GM19035 (cell line): ENCODE measurements at regions not wholly inside any gene's neighbourhood (a gene's known extent, or its start where the extent isn't known, plus 50 kb on each side); places are given as distances from the start of the nearest gene placed in this dataset.
"Not testable (repeated sequence)": the region's sequence is repeated elsewhere in the genome, so short reads cannot be mapped to it uniquely, and the experiment has no call there.

Experiments used
- ATAC-seq: cut with Tn5 transposase; IDR thresholded peaks from one replicate; pipeline ENCODE4 v1.9.1; 2021; ENCODE audit not compliant: unreplicated experiment

DNA sequence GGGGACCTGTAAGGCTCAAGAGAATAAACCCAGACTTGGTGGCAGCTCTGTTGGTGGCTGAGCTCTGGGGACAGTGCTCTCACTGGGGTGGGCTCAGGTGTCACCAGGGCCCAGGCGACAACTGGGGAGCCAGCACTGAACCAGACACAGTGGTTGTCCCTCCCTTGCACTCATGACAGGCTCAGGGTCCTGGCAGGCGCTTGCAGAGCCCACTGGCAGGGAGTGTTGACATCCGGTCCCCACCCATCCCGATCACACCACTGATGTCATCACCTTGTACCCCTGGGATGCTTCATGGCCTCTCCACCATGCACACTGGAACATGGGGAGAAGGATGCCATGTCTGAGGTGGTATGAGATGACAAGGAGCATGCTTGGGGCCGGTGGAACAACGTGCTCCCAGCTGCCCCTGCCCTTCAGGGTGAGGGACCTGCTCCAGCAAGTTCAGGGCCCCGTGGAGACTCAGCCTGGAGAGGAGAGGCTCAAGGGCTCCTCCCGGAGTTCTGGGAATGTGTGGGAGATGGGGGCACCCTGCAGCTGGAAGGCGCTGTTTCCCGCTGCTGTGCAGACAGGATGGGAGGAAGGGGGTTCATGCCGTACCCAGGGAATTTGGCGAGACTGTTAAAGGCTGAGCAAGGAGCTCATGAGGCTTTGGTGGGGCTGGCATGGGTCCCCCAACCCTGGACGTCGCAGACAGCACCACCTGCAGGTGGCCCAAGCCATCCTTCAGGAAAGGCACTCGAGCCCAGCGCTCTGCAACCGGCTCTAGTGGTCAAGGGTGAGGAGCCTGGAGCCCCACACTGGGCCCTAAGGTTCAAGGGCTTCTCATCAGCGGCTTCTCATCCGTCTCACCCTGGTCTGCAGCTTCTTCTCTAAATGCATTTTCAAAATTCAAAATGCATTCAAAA, 141.1 kb upstream of the ZNF469 start:
- not testable (repeated sequence) for ATAC-seq

DNA sequence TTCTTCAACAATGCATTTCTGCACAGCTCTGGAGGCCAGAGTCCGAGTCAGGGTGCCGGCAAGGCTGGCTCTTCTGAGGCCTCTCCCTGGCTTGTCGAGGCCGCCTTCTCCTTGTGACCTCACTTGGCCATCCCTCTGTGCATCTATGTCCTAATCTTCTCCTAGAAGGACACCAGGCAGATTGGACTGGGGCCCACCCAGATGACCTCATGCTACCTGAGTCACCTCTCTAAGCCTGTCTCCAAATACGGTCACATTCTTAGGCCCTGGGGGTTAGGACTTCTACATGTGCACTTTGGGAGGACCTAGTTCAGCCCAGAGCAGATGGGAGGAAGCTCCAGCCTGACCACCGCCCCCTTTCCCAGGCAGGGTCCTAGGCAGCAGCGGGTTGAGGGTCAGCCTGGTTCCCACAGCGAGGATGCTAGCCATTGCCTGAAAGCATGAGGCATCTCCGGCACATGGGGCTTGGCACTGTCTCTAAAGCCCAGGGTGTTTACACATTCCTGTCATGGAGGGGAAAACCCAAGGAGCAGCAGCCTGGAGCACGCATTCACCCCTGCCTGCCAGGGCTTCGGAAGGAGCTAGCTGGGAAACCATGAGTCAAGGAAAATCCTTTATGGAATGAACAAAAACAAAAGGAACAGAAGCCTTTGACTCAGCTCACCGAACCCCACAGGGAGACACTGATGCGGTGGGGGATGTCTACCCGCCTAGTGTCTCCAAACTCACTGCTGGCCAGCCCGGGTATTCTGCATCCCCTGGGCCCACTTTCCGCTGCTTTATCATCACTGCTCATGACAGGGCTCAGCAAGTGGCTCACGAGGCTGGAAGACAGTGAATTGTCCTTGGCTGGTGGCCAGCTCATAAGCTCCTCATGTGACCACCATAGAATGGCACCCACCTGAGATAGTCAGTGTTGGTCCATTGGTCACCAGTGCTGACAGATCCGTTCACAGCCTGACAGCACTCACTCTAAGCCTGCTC, 140.2 kb upstream of the ZNF469 start:
- ATAC-seq, result not testable (repeated sequence)

DNA sequence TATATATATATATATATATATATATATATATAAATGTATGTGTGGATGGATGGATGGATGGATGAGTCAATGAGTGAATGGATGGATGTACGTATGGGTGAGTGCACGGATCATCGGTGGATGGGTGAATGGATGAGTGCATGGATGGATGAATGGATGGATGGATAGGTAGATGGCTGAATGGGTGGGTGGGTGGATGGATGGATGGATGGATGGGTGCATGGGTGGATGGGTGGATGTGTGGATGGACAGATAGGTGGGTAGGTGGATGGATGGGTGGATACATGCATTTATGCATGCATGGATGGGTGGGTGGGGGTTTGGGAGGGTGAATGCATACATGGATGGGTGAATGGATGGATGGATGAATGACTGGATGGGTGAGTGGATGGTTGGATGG, 138.8 kb upstream of the ZNF469 start:
- not testable (repeated sequence) for ATAC-seq

DNA sequence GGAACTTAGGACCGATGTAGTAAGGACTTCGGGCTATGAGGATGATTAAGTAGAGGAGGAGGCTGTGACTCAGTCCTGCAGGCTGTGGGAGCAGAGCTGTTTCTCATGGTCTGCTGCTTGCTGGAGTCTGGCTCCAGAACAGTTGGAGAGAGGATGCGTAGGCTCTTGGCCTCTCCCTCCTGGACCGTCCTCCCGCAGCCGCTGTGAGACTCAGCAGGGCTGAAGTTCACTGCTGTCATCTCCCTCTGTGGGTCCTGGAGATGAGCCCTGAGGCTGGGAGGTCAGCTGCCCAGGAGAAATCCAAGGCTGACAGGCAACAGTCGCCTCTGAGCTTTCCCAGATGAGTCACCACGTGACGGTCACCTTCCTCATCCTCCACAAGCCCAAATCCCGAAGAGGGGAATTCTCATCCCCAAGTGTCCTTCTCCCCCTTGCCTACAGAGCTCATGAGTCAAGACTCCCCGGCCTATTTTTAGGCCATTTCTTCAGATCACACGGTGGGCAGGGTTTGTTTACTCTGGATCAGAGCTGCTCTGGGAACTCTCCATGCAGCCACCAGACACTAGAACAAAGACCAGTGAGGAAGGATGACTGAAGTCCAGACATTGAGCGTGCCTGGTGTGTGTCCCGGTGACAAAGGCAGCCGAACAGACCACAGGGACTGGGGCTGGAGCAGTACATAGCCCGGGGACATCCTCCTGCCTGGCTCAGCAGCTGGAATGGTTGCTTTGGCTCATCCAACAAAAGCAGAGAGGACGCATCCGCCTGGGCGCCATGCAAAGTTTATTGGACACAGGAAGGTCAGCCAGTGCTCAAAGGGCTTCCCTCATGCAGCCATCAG, 137.3 kb upstream of the ZNF469 start:
- ATAC-seq, result not testable (repeated sequence)

DNA sequence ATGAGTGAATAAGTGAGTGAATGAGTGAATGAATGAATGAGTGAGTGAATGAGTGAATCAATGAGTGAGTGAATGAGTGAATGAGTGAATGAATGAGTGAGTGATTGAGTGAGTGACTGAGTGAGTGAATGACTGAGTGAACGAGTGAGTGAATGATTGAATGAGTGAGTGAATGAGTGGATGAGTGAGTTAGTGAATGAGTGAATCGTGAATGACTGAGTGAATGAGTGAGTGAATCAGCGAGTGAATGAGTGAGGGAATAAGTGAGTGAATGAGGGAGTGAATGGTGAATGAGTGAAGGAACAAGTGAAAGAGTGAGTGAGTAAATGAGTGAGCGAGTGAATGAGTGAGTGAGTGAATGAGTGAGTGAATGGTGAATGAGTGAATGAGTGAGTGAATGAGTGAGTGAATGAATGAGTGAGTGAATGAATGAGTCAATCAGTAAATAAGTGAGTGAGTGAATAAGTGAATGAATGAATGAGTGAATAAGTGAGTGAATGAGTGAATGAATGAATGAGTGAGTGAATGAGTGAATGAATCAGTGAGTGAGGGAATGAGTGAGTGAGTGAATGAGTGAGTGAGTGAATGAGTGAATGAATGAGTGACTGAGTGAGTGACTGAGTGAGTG, 135.7 kb upstream of the ZNF469 start:
- not testable (repeated sequence) for ATAC-seq

DNA sequence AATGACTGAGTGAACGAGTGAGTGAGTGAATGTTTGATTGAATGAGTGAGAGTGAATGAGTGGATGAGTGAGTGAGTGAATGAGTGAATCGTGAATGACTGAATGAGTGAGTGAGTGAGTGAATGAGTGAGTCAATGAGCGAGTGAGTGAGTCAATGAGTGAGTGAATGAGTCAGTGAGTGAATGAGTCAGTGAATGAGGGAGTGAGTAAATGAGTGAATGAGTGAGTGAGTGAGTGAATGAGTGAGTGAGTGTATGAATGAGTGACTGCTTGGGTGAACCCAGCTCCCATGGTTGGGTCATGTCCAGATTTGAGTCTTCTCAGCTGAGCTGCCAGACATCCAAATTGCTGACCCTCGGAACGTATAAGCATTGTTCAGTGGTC, 135.2 kb upstream of the ZNF469 start:
- not testable (repeated sequence) for ATAC-seq

DNA sequence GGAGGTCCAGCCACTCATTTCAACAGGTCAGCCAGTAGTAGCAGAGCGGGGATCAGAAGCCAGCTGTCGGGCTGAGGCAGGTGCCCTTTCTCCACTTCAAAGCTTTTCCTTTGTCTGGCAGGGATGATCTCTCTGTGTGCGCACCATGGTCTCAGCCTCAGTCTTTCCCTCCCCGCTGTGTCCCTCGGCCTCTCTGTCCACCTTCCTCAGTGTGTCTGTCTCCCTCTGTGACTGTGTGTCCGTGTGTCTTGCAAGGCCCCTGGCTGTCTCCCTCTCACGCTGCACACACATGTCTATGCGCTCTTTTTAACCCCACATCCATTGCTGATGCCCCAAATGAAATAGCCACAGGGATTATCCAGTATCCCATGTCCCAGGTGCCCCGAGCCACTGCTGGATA, 134.0 kb upstream of the ZNF469 start:
- not testable (repeated sequence) for ATAC-seq

DNA sequence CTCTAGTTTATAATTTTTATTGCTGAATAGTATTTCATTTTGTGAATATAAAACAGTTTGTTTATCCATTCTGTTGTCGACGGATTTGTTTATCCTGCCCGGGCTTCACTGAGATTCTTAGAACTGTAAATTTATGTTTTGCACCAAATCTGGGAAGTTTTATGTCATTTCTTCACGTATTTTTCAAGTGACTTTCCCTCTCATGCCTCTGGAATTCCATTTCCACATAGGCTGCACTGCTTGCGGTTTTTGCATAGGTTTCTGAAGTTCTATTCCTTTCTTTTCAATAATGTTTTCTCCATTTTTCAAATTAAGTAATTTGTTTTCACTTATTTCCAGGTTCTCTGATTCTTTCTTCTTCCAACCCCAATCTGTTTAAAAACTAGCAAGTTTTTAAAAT, 132.4 kb upstream of the ZNF469 start:
- ATAC-seq, result not testable (repeated sequence)

DNA sequence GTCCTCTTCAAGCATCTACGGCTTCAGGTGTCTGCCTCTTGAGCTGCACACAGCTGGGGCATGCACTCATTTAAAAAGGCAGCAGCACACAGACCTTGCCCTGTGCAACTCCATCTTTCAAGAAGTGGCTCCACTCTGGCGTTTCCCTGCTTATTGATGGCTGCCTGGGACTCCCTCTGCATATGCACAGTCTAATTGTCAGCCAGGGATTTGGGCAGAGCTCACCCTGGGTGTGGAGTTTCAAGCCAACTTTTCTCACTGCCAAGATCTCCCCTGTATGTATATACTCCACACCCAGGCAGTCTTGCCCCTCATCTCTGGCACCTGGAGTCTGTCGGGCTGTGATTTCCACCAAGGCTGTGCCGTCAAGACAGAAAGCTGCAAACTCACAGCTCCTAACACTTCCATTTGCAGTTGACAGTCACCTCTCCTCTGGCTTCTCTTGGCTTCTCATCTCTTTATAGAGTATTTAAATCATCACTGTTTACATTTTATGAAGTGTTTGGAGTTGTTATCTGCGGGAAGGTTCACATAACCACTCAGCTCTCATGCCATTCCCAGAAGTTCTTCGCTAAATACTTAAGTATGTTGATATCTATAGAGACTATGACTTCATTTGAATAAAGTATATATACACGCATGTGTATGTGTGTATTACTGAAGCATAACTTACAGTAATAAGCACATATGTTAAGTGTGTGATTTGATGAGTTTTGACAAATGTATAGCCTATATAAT, 130.5 kb upstream of the ZNF469 start:
- ATAC-seq, result not testable (repeated sequence)

DNA sequence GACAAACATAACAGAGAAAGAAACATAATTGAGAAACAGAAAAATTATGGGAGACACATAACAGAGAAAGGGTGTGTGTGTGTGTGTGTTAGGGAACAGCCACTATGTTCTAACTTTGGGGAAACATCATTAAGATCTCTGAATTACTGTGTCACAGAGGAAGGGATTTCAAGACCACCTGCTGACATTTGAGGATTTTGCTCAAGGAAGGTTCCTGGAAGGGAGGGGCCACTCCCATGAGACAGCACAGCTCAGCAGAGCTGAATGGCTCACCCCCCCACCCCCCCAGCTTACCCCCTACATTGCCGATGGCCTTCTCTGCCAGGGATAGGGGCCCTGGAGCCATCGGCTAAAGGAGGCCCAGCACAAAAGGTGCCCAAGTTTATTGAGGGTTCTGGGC, 124.6 kb upstream of the ZNF469 start:
- not testable (repeated sequence) for ATAC-seq

DNA sequence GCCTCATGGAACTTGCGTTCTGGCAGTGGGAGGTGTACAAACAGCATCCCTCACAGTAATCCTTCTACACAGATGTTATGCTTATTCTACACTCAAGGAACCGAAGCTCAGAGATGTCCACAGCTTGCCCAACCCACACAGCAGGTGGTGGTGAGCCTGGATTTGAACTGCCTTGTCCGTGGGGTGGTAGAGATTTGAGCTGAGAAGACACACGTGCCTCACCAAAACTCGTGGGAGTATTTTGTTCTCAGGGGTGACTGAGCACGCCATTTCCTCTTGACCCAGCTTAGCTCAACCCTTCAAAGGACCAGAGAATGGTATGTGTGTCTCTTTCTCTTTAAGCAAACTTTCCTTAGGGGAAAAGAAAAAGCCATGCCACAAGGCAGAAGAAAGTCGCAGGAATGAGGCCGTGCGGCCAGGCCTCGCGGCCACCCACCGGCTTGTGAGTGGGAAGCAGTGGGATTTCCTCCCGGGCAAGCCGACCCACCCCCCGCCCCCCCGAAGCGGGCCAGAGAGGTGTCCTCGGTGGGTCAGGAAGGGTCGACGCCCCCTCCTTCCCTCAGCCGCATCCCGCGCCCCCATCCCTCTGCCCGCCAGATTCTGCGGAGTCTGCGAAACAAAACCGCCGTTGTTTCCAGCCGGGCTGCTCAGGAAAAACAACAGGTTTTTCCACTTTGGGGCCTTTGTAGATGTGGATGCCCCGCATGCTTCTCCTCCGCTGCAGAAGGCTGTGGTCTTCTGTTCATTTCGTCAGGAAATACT, 123.8 kb upstream of the ZNF469 start:
- not testable (repeated sequence) for ATAC-seq

DNA sequence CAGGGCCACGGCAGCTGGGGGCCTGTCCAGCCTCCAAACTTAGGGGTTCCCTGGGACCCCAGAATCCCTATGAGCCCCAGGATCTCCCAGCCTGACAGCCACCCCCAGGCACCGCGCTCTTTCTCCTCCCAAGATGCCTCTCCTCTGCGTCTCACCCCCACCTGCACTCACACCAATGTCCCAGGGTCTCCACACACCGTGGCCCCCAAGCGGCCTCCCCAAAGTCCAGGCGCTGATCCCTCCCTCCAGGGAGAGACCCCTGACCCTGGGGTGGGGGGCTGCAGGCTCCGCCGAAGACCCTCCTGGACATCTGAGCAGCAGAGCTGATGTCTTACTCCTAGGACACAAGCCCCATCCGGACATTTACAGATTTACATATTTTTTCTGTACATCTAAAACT, 123.2 kb upstream of the ZNF469 start:
- not testable (repeated sequence) for ATAC-seq

DNA sequence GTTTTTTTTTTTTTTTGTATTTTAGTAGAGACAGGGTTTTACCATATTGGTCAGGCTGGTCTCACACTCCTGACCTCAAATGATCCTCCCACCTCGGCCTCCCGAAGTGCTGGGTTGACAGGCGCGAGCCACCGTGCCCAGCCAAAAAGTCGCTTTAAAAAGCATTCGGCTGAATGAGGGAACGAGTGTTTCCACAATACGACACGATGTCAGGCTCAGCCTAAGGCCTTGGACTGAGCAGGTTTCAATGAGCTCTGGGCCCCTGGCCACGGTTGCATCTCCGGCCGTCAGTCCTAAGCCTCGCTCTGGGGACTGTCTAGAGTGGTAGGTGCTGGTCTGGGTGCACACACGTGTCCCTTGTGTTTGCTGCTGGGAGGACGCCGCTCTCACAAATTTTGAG, 122.6 kb upstream of the ZNF469 start:
- ATAC-seq, result not testable (repeated sequence)

DNA sequence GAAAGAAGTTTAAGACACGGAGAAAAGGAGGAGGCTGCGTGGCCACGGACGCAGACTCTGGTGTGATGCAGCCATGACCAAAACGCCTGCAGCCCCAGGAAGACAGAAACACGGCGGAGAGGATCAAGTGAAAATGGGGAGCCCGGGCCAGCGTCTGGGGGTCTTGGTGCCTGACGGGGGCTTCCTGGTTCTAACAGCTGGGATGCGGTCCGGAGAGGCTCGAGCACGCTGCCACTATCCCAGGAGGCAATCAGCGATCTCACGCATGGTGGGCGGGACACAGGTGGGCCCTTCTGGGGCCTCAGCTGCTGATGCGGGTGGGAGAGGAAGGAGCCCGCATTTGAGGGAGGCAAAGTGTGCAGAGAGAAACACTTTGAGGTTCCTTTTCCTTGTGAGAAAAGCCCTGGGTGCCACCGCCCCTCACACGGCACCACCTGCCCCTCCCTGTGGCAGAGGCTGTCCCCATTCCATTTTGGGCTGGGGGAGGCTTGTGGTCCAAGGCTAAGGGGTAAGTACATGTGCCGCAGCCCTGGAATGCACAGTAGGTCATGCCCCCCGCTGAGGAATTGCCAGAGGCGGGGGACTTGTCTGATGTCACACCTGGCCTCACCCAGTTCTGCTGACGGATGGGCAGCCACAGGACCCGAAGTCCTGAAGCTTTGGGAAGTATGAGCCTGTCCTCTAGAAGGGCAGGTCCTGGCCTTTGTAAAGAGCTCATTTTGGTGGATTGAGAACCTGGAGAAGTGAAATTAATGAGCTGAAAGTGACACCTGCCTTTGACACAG, 121.7 kb upstream of the ZNF469 start:
- ATAC-seq, result not testable (repeated sequence)

DNA sequence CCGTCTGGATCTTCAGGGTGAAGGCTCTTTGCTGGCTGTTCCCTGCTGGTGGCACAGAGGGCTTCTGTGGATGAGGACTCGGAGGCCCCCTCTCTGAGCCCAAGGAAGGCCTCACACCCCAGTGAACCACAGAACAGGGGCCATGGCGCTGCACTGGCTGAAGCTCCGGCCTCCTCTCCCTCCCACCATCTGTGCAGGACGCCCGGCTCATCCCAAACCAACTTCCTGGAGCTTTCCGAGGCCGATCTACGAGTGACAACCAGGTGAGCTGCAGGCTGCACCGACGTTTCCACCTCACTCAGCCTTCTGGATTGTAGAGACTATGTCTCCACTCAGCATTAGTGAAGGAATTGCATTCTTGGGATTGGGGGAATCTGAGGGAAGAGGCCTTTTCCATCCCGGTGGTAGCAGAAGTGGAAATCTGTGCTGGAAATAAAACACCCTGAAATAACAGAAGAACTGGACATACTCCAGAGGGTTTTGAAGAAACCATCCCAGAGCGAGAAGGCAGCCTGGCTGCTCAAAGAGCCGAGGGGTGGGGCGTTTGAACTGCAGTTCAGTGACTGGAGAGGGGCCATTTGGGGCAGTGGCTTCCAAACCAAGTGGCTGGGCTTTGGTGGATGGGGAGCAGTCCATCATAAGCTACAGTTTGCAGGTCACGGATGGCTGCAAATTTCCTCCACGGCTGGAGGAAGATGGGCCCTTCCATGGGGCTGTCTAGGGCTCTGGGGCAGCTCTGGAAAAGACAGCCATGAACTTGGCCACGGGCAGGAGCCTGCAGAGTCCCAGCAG, 120.7 kb upstream of the ZNF469 start:
- not testable (repeated sequence) for ATAC-seq

DNA sequence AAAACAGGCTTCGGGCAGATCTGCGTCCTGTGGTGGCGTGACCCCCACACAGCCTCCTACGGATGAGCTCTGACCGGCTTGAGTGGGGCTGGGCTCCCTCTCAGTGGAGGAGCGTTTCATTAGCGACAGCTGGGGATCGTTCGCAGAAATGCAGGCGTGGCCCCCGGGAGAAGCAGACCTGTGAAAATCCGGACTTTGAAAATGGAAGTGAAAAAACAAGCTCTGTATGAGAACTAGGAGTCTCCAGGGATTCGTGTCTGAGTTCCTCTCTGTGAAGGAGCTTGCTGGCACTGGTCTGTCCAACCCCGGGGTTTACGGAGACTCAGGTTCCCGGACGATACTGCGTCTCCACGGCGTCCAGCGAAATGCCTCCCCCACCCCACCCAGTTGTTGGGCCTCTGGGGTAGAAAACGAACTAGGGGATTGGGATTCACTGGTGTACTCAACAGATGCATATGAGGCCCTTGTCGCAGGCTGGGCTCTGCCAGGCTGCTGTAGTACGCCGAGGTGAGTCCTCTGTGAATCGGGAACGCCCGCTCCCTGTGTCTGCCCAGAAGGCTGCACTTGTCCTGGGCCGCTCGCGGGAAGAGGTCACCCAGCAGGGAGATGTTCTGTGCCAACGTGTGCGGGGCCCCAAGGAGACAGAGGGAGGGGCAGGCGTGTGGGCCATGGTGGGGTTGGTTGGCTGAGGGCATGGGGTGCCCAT, 119.7 kb upstream of the ZNF469 start:
- not testable (repeated sequence) for ATAC-seq
